Caki2 (cell line): ENCODE measurements at regions not wholly inside any gene's neighbourhood (a gene's known extent, or its start where the extent isn't known, plus 50 kb on each side); places are given as distances from the start of the nearest gene placed in this dataset.
"Not testable (repeated sequence)": the region's sequence is repeated elsewhere in the genome, so short reads cannot be mapped to it uniquely, and the experiment has no call there.

Experiments used
- DNase-seq: peaks from one replicate; pipeline ENCODE4 v3.0.0-alpha.2; 2015; ENCODE audit warnings: low read depth
- in situ Hi-C: cut with HindIII; loops from 2 replicates; pipeline ENCODE4 v1.10.0; 2016; ENCODE audit warnings: low sequenced_read_pairs, low pct_unique_long_range_greater_than_20kb, mixed read lengths

GRCh38 chr5:101482931-101483330 lies 579.8 kb upstream of the ST8SIA4 start:
- in situ Hi-C loops: no loop called here
- no peak for DNase-seq

GRCh38 chr5:101473483-101473882 lies 570.4 kb upstream of the ST8SIA4 start:
- no peak for DNase-seq
- in situ Hi-C loops: no loop called here

GRCh38 chr5:101461455-101461854 lies 558.4 kb upstream of the ST8SIA4 start:
- in situ Hi-C loops: no loop called here
- no peak for DNase-seq

- no peak for DNase-seq
- in situ Hi-C loops: no loop called here
These were observed 555.5 kb upstream of the ST8SIA4 start for GRCh38 chr5:101458587-101458986.

- DNase-seq: no peak
- in situ Hi-C loops: no loop called here
These were observed 552.8 kb upstream of the ST8SIA4 start for GRCh38 chr5:101455851-101456250.

GRCh38 chr5:101455048-101455447 lies 552.0 kb upstream of the ST8SIA4 start:
- in situ Hi-C loops: no loop called here
- DNase-seq: no peak

GRCh38 chr5:101442281-101442680 lies 539.2 kb upstream of the ST8SIA4 start:
- in situ Hi-C loops, DNase-seq: not testable (repeated sequence)

GRCh38 chr5:101440173-101440572 lies 537.1 kb upstream of the ST8SIA4 start:
- no peak for DNase-seq
- in situ Hi-C loops: no loop called here

GRCh38 chr5:101437351-101437750 lies 534.3 kb upstream of the ST8SIA4 start:
- in situ Hi-C loops: no loop called here
- DNase-seq: no peak

- in situ Hi-C loops: no loop called here
- no peak for DNase-seq
These were observed 532.7 kb upstream of the ST8SIA4 start for GRCh38 chr5:101435768-101436167.

- no peak for DNase-seq
- in situ Hi-C loops: no loop called here
These were observed 528.1 kb upstream of the ST8SIA4 start for GRCh38 chr5:101431201-101431600.

- in situ Hi-C loops: no loop called here
- no peak for DNase-seq
These were observed 527.5 kb upstream of the ST8SIA4 start for GRCh38 chr5:101430551-101430950.

- DNase-seq: no peak
- in situ Hi-C loops: no loop called here
These were observed 526.2 kb upstream of the ST8SIA4 start for GRCh38 chr5:101429241-101429640.

GRCh38 chr5:101425339-101425859 lies 522.3 kb upstream of the ST8SIA4 start:
- in situ Hi-C loops: no loop called here

GRCh38 chr5:101424530-101425175 lies 521.6 kb upstream of the ST8SIA4 start:
- peak; percentile 6 for DNase-seq

More at GRCh38 chr5:101425339-101425859, 522.3 kb upstream of the ST8SIA4 start:
- DNase-seq: no peak

GRCh38 chr5:101418713-101419118 lies 515.6 kb upstream of the ST8SIA4 start:
- no peak for DNase-seq
- in situ Hi-C loops: no loop called here

More at GRCh38 chr5:101424530-101425175, 521.6 kb upstream of the ST8SIA4 start:
- in situ Hi-C loops: no loop called here

GRCh38 chr5:101404531-101404930 lies 501.4 kb upstream of the ST8SIA4 start:
- in situ Hi-C loops: no loop called here
- no peak for DNase-seq

- no peak for DNase-seq
- in situ Hi-C loops: no loop called here
These were observed 490.8 kb upstream of the ST8SIA4 start for GRCh38 chr5:101393795-101394450.

GRCh38 chr5:101390151-101390908 lies 487.2 kb upstream of the ST8SIA4 start:
- DNase-seq: peak; percentile 30
- in situ Hi-C loops: no loop called here
